ENCODE measurements at regions not wholly inside any gene's neighbourhood (a gene's known extent, or its start where the extent isn't known, plus 50 kb on each side); places are given as distances from the start of the nearest gene placed in this dataset.
A peak's percentile ranks its signal among the peaks of the same experiment; 100 is the strongest.

GRCh38 chr4:13956947-13957346 is 329.4 kb upstream of the BOD1L1 start:
- no peak for ATAC-seq
- intact Hi-C loops (cut with DNase I) = no loop called here
- no peak for DNase-seq

GRCh38 chr4:13957871-13958270 is 330.3 kb upstream of the BOD1L1 start:
- DNase-seq = no peak
- ATAC-seq = no peak
- intact Hi-C loops (cut with DNase I) = no loop called here

GRCh38 chr4:13963601-13964000 is 336.1 kb upstream of the BOD1L1 start:
- intact Hi-C loops (cut with DNase I) = no loop called here
- ATAC-seq = peak in 1 of 2 donors; percentile 47
- DNase-seq = no peak

- ATAC-seq (peak in 1 of 2 donors; percentile 98), DNase-seq (no peak)
- intact Hi-C loops (cut with DNase I) = no loop called here
These were observed 339.0 kb upstream of the BOD1L1 start for GRCh38 chr4:13966231-13967195.

GRCh38 chr4:13968723-13969122 is 341.2 kb upstream of the BOD1L1 start:
- no peak for DNase-seq
- ATAC-seq = no peak
- intact Hi-C loops (cut with DNase I) = no loop called here

- DNase-seq = no peak
- ATAC-seq = no peak
- intact Hi-C loops (cut with DNase I) = no loop called here
These were observed 342.8 kb upstream of the BOD1L1 start for GRCh38 chr4:13970349-13970748.

- intact Hi-C loops (cut with DNase I) = no loop called here
- DNase-seq = no peak
- no peak for ATAC-seq
These were observed 350.2 kb upstream of the BOD1L1 start for GRCh38 chr4:13977746-13978145.

- intact Hi-C loops (cut with DNase I) = no loop called here
- ATAC-seq = no peak
- no peak for DNase-seq
These were observed 353.1 kb upstream of the BOD1L1 start for GRCh38 chr4:13980317-13981310.

GRCh38 chr4:13981499-13981898 is 354.0 kb upstream of the BOD1L1 start:
- ATAC-seq (no peak), DNase-seq (no peak)
- intact Hi-C loops (cut with DNase I) = no loop called here

GRCh38 chr4:13982010-13982409 is 354.5 kb upstream of the BOD1L1 start:
- DNase-seq (no peak), ATAC-seq (no peak)
- intact Hi-C loops (cut with DNase I) = no loop called here

GRCh38 chr4:13983189-13983790 is 355.8 kb upstream of the BOD1L1 start:
- intact Hi-C loops (cut with DNase I) = no loop called here
- no peak for ATAC-seq

GRCh38 chr4:13984991-13985800 is 357.7 kb upstream of the BOD1L1 start:
- ATAC-seq (peak in 1 of 2 donors; percentile 76), DNase-seq (no peak)
- intact Hi-C loops (cut with DNase I) = no loop called here

More at GRCh38 chr4:13983189-13983790, 355.8 kb upstream of the BOD1L1 start:
- DNase-seq = no peak

GRCh38 chr4:13985837-13986236 is 358.3 kb upstream of the BOD1L1 start:
- DNase-seq (no peak), ATAC-seq (peak; percentile 48 to 64)
- intact Hi-C loops (cut with DNase I) = no loop called here

- ATAC-seq (no peak), DNase-seq (no peak)
- intact Hi-C loops (cut with DNase I) = no loop called here
These were observed 359.0 kb upstream of the BOD1L1 start for GRCh38 chr4:13986548-13986947.

GRCh38 chr4:13988353-13989305 is 361.1 kb upstream of the BOD1L1 start:
- intact Hi-C loops (cut with DNase I) = no loop called here
- peak; percentile 82 to 90 for ATAC-seq
- DNase-seq = peak; percentile 57

GRCh38 chr4:13989501-13989900 is 362.0 kb upstream of the BOD1L1 start:
- DNase-seq = no peak
- no peak for ATAC-seq
- intact Hi-C loops (cut with DNase I) = no loop called here

Data from left cardiac atrium (tissue), 4 donors.